GM12891 (cell line): ENCODE measurements at regions not wholly inside any gene's neighbourhood (a gene's known extent, or its start where the extent isn't known, plus 50 kb on each side); places are given as distances from the start of the nearest gene placed in this dataset.

Experiments used
- PAX5 ChIP-seq: IDR thresholded peaks from 2 replicates; pipeline ENCODE4 v1.6.1; 2011; ENCODE audit warnings: low read length, moderate library complexity, mild to moderate bottlenecking; ENCODE audit not compliant: insufficient read depth, severe bottlenecking
- POLR2A ChIP-seq: IDR thresholded peaks from 2 replicates; pipeline ENCODE4 v1.6.1; 2011; ENCODE audit warnings: low read depth, low read length, control low read depth
- POLR2AphosphoS5 ChIP-seq: IDR thresholded peaks from 2 replicates; pipeline ENCODE4 v1.6.1; 2011; ENCODE audit warnings: low read depth, low read length, control low read depth
- POU2F2 ChIP-seq: IDR thresholded peaks from 2 replicates; pipeline ENCODE4 v1.6.1; 2011; ENCODE audit warnings: low read depth, mild to moderate bottlenecking, control low read depth, low read length, moderate library complexity
- SPI1 ChIP-seq: IDR thresholded peaks from 2 replicates; pipeline ENCODE4 v1.6.1; 2011; ENCODE audit warnings: low read depth, low read length, control low read depth
- TAF1 ChIP-seq: IDR thresholded peaks from 2 replicates; pipeline ENCODE4 v1.6.1; 2011; ENCODE audit warnings: low read depth, low read length, control low read depth

GRCh38 chr4:106708464-106708816 is 327.7 kb downstream of the DKK2 start:
- no peak for TF ChIP-seq SPI1
- TF ChIP-seq TAF1, result no peak
- no peak for TF ChIP-seq POLR2A
- TF ChIP-seq POU2F2, result no peak
- TF ChIP-seq POLR2AphosphoS5, result no peak
- TF ChIP-seq PAX5, result no peak
